HepG2 (cell line): ENCODE measurements at regions not wholly inside any gene's neighbourhood (a gene's known extent, or its start where the extent isn't known, plus 50 kb on each side); places are given as distances from the start of the nearest gene placed in this dataset.

Source experiments
- ATAC-seq: fragments of 200-7000 bp; cut with Tn5 transposase; 3 replicates; pipeline ENCODE4 v1.9.1; 2020; ENCODE audit warnings: mild to moderate bottlenecking, moderate library complexity
- BruUV-seq: library from RNA; stranded (reverse); fragments of 400-500 nt; replicated peaks from 2 replicates; lab custom pipeline; 2021; lab: Mats Ljungman, UMichigan
- CTCF ChIA-PET: fragments of 300-600 bp; formaldehyde crosslinking; extraction: SDS; loops from one replicate; lab custom pipeline; 2021; ENCODE audit warnings: low total read pairs, inconsistent platforms, low intra/inter-chr PET ratio; lab: Yijun Ruan, JAX
- POLR2A ChIA-PET: fragments of 350-600 bp; sonication (Branson Sonifier 250); formaldehyde crosslinking; loops from one replicate; lab custom pipeline; 2020; ENCODE audit warnings: antibody characterized with exemption, inconsistent platforms; lab: Yijun Ruan, JAX
- DNase-seq: peaks from one replicate; pipeline ENCODE4 v3.0.0-alpha.2; 2015; ENCODE audit warnings: low spot score
- FAIRE-seq: peaks from 3 replicates; lab custom pipeline; 2011; peaks lifted over from hg19 to GRCh38; lab: Jason Lieb, UNC
- H2AFZ ChIP-seq: one replicate; pipeline ENCODE4 v1.6.1; 2011; ENCODE audit warnings: low read length, inconsistent platforms
- H3K27ac ChIP-seq: fragments of 300-600 bp; 3 replicates; pipeline ENCODE4 v1.8.0; 2011; ENCODE audit warnings: mixed run types, mild to moderate bottlenecking, mixed read lengths, low read length, inconsistent platforms; ENCODE audit not compliant: insufficient read depth; ENCODE audit errors: extremely low read length
- H3K27me3 ChIP-seq, 2 experiments: fragments of 200-600 bp in 1 of 2; 2 replicates in 1 of 2; 3 replicates in 1 of 2; pipeline versions ENCODE4 v1.6.0 to v1.8.0; 2011; ENCODE audit warnings: low read length in 2 of 2, mild to moderate bottlenecking in 2 of 2, moderate library complexity in 2 of 2, inconsistent platforms in 1 of 2; ENCODE audit not compliant: insufficient read depth in 2 of 2, control insufficient read depth in 1 of 2
- H3K36me3 ChIP-seq, 2 experiments: fragments of 200-600 bp in 1 of 2; replicated peaks in 1 of 2; 2 replicates in 1 of 2; 3 replicates in 1 of 2; pipeline versions ENCODE4 v1.5.1 to v1.8.0; 2011; ENCODE audit warnings: low read length in 2 of 2, inconsistent platforms in 1 of 2; ENCODE audit not compliant: insufficient read depth in 2 of 2, control insufficient read depth in 1 of 2
- H3K4me1 ChIP-seq: 2 replicates; pipeline ENCODE4 v1.5.1; 2012; ENCODE audit warnings: low read length, inconsistent platforms; ENCODE audit not compliant: insufficient read depth
- H3K4me2 ChIP-seq: 2 replicates; pipeline ENCODE4 v1.6.0; 2011; ENCODE audit warnings: low read depth, low read length, inconsistent platforms
- H3K4me3 ChIP-seq, 3 experiments: fragments of 200-600 bp in 1 of 3; sonication (generic), shearing (Covaris generic) in 1 of 3; replicated peaks in 1 of 3; 2 replicates each; pipeline ENCODE4 v1.5.1; 2011 to 2016; ENCODE audit warnings: low read length in 3 of 3, inconsistent platforms in 2 of 3, low read depth in 2 of 3, mild to moderate bottlenecking in 2 of 3, control low read depth in 1 of 3, mixed read lengths in 1 of 3; ENCODE audit not compliant: insufficient read depth in 1 of 3
- H3K79me2 ChIP-seq: one replicate; pipeline ENCODE4 v1.6.1; 2011; ENCODE audit warnings: low read length, inconsistent platforms; ENCODE audit not compliant: insufficient read depth
- H3K9ac ChIP-seq: 2 replicates; pipeline ENCODE4 v1.6.0; 2011; ENCODE audit warnings: mild to moderate bottlenecking, low read depth, low read length, inconsistent platforms; ENCODE audit not compliant: insufficient read depth
- H3K9me3 ChIP-seq: 2 replicates; pipeline ENCODE4 v1.5.1; 2012; ENCODE audit warnings: mild to moderate bottlenecking, low read length
- H4K20me1 ChIP-seq: 2 replicates; pipeline ENCODE4 v1.6.0; 2011; ENCODE audit warnings: inconsistent platforms, mild to moderate bottlenecking, low read length, moderate library complexity; ENCODE audit not compliant: insufficient read depth
- CREB1 ChIP-seq, 2 experiments: fragments of 450-650 bp in 1 of 2; IDR thresholded peaks; 2 replicates each; pipeline ENCODE4 v1.6.1; 2016 to 2017; ENCODE audit warnings: control low read depth in 1 of 2, mild to moderate bottlenecking in 1 of 2, missing compliant biosample characterization in 1 of 2, missing genetic modification characterization in 1 of 2
- ERF ChIP-seq: IDR thresholded peaks from 2 replicates; pipeline ENCODE4 v1.6.1; 2018; ENCODE audit warnings: missing biosample characterization, missing genetic modification reagents
- HNRNPLL ChIP-seq: fragments of 200-400 bp; formaldehyde crosslinking; IDR thresholded peaks from 2 replicates; pipeline ENCODE4 v1.6.1; 2017; ENCODE audit warnings: mild to moderate bottlenecking, low read depth, low read length; ENCODE audit not compliant: poor library complexity, severe bottlenecking
- KDM5A ChIP-seq: fragments of 200-600 bp; sonication (generic); IDR thresholded peaks from 2 replicates; pipeline ENCODE4 v1.7.0; 2018; ENCODE audit warnings: antibody characterized with exemption, mild to moderate bottlenecking, low read length, borderline replicate concordance
- MAFG ChIP-seq: sonication (generic); formaldehyde crosslinking; IDR thresholded peaks from 2 replicates; pipeline ENCODE4 v1.5.1; 2020; ENCODE audit warnings: mild to moderate bottlenecking, missing genetic modification reagents
- ZNF138 ChIP-seq: sonication (generic); formaldehyde crosslinking; IDR thresholded peaks from 2 replicates; pipeline ENCODE4 v1.5.0; 2020; ENCODE audit warnings: mild to moderate bottlenecking, low read depth, missing genetic modification reagents
- ZNF414 ChIP-seq: sonication (generic); formaldehyde crosslinking; IDR thresholded peaks from 2 replicates; pipeline ENCODE4 v1.5.0; 2020; ENCODE audit warnings: missing genetic modification reagents
- WGBS: methylation state at CpG from one replicate; pipeline ENCODE4 v1.1.6; 2017; ENCODE audit warnings: low lambda C conversion rate; 5-methylcytosine and 5-hydroxymethylcytosine counted together
- in situ Hi-C: cut with HindIII; loops from 2 replicates; pipeline ENCODE4 v1.10.0; 2017; ENCODE audit warnings: low pct_unique_long_range_greater_than_20kb; ENCODE audit not compliant: extremely low pct_ligation_motif_present
- intact Hi-C: fragments of 100-400 bp; cut with micrococcal nuclease; formaldehyde crosslinking; loops from one replicate; pipeline ENCODE4 v1.10.0; 2022; ENCODE audit not compliant: unreplicated experiment
- TF ChIP-seq, protein P1 (sequence below): sonication (generic); formaldehyde crosslinking; IDR thresholded peaks from 2 replicates; pipeline ENCODE4 v1.5.0; 2020; ENCODE audit warnings: missing genetic modification reagents, mild to moderate bottlenecking, borderline replicate concordance

- TF ChIP-seq ERF (CRISPR knock-in tag) (no peak), ZNF414 (no peak), KDM5A (no peak), ZNF138 (CRISPR knock-in tag) (no peak), MAFG (CRISPR knock-in tag) (no peak)
- TF ChIP-seq, protein P1, sequence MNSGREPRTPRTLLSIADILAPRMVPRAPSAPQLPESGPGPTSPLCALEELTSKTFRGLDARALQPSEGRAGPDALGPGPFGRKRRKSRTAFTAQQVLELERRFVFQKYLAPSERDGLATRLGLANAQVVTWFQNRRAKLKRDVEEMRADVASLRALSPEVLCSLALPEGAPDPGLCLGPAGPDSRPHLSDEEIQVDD (CRISPR knock-in tag): no peak
- TF ChIP-seq, all 625 proteins: peak for 0
Observed at GRCh38 chr1:47576758-47577115, 138.9 kb downstream of the FOXD2 start (continued).

DNA sequence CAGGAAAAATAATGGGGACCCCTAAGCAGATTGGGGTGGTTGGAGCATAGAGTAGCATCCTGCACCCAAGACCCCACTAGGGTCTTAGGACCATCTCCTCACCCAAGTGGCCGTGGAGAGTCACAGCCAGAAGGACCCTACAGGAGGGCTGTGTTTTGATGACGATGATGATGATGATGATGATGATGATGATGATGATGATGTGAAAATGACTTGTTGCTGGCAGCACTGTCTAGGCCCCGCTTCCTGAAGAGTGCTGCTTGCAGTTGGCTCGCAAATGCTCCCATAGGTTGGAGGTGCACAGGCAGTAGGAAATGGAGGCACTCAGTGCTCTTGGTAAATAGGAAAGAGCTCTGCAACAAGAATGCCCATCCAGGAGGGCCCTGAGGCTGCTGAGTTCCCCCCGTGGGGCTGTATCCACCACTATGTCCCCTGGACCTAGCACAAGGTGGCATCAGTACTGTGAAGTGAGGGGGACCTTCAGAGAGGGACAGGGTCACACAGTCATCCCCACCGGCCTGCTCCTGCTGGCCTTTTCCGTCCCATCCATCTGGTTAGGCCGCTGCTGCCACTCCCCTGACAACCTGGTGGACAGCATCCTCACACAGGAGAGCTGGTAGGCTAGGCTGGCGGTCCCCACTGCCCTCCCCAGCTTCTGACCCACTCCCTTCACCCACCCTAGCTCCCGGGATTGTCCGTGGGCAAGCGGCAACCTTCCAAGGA is 139.6 kb downstream of the FOXD2 start:
- in situ Hi-C loops: no loop called here
- Histone ChIP-seq H3K9me3 (no peaks in the 10 kb centered on the region), H3K36me3 (no peaks in the 10 kb centered on the region), H3K4me2 (no peak overlapping the region), H4K20me1 (no peaks in the 10 kb centered on the region), H3K27ac (no peak overlapping the region), H3K9ac (no peak overlapping the region), H3K79me2 (no peaks in the 10 kb centered on the region), H3K4me1 (peaks cover 7% of the 10 kb centered on the region; the same call in 1 of the 2 replicates), H3K27me3 (peaks cover 2 to 40% of the 10 kb centered on the region in 2 experiments; a peak in 3 of 5 replicates), H2AFZ (no peak overlapping the region), H3K4me3 (no peak overlapping the region)
- WGBS: 40% methylated on average over 10 of the region's 12 CpGs
- BruUV-seq: no TSS peak
- CTCF ChIA-PET: no interaction called here
- DNase-seq: no peak
- no peak for FAIRE-seq
- POLR2A ChIA-PET: no interaction called here
- TF ChIP-seq CREB1 (IDR thresholded peaks at IDR 0.05) (peak; percentile 73), CREB1 (CRISPR knock-in tag; IDR thresholded peaks at IDR 0.05) (no peak), HNRNPLL (no peak)
- intact Hi-C loops: no loop called here
- no peak for ATAC-seq
